Lower leg skin (tissue), 4 donors: ENCODE measurements at regions not wholly inside any gene's neighbourhood (a gene's known extent, or its start where the extent isn't known, plus 50 kb on each side); places are given as distances from the start of the nearest gene placed in this dataset.

Source experiments
- DNase-seq, 2 donors: peaks; one replicate each; pipeline ENCODE4 v3.0.0-alpha.2; 2019; ENCODE audit warnings: low spot score in 2 of 2
- H3K4me3 ChIP-seq: fragments of 200-600 bp; sonication (generic); 2 replicates; pipeline ENCODE4 v1.5.1; 2017; ENCODE audit warnings: mild to moderate bottlenecking, low read depth; ENCODE audit not compliant: poor library complexity, severe bottlenecking
- CTCF ChIP-seq, 3 donors: fragments of 450-650 bp; IDR thresholded peaks; one replicate each; pipeline ENCODE4 v1.5.1; 2016; ENCODE audit warnings: antibody characterized with exemption in 3 of 3, mild to moderate bottlenecking in 3 of 3, moderate library complexity in 2 of 3
- POLR2A ChIP-seq, 2 donors: fragments of 450-650 bp; IDR thresholded peaks; one replicate each; pipeline ENCODE4 v1.6.1; 2016 to 2017; ENCODE audit warnings: antibody characterized with exemption in 2 of 2, mild to moderate bottlenecking in 1 of 2, moderate library complexity in 1 of 2
- WGBS, 2 donors: methylation state at CpG; one replicate each; pipeline ENCODE4 v1.1.5; 2018; 5-methylcytosine and 5-hydroxymethylcytosine counted together
- intact Hi-C: fragments of 100-400 bp; cut with DNase I; formaldehyde crosslinking; loops from one replicate; pipeline ENCODE4 v1.15.0; 2023; ENCODE audit warnings: low total_unique reads

DNA sequence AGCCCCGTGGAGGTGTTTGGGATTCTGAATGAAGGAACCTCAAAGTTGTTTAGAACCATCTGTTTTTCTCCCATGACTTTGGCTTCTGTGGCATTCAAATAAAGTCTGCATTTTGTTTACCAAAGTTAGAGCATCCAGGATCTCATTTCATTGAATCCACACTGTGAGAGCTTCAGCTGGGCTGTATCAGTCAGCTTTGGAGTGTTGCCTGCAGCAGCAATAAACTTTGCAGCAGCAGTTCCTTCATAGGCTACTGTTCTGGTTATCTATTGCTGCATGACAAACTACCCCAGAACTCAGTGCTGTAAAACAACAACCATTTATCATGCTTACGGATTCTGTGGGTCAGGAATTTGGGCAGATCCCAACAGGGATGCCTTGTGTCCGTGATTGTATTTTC lies 1575.2 kb upstream of the LRRTM3 start:
- no peak overlapping the region for H3K4me3 ChIP-seq
- WGBS, 2 donors: 30 to 36% methylated on average over 3 of the region's 3 CpGs
- TF ChIP-seq CTCF (IDR thresholded peaks at IDR 0.05) (no peak), POLR2A (IDR thresholded peaks at IDR 0.05) (no peak)
- intact Hi-C loops: no loop called here
- no peak for DNase-seq

DNA sequence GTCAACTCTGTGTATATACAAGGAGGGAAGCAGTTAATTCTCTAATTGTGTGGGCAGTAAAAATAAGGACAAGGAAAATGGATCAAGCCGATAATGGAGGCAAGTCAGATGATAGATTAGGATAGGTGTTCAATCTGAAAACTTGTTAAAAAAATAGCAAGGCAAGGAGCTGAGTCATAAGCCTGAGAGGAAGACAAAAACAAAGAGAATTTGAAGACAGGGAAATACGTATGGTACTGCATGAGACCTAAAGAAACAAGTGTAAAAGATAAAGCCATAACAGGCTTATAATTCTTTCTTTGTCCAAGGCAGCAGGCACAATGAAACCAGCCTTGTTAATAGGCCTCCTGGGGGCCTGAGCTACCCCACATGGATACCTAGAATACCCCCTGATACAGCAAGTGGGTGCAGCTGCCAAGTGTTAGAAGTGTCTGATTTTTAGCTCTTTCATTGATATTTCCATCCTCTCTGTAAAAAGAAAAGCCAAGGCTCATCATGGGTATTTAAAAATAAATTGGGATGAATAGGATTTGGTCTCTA lies 1570.6 kb upstream of the LRRTM3 start:
- no peak for DNase-seq
- TF ChIP-seq POLR2A (IDR thresholded peaks at IDR 0.05) (no peak), CTCF (IDR thresholded peaks at IDR 0.05) (no peak)
- intact Hi-C loops: no loop called here
- WGBS, 2 donors: 81 to 85% methylated on average over 2 of the region's 2 CpGs
- no peak overlapping the region for H3K4me3 ChIP-seq

- TF ChIP-seq POLR2A (IDR thresholded peaks at IDR 0.05): no peak
- TF ChIP-seq CTCF (IDR thresholded peaks at IDR 0.05): no peak
- no peak for DNase-seq
- H3K4me3 ChIP-seq: no peak overlapping the region
- intact Hi-C loops: no loop called here
- 60 to 68% methylated on average over 1 of the region's 1 CpG for WGBS, 2 donors
These were observed 1567.3 kb upstream of the LRRTM3 start for GRCh38 chr10:65358565-65358964.

DNA sequence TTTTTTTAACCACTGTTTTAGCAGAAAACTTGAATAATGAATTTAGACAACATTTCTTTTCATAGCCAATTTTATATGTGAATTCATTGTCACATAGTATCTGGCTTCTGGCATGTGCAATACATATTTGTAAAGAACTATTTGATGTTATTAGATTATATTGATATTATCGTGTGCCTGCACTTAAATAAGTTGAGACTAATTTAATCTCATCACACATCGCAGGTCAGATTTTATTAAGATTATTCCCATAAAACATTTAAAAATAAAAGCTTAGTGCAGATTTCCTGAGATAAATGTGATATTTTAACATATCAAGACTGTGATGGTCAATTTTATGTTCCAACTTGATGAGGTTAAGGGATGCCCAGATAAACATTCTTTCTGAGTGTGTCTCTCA lies 1565.3 kb upstream of the LRRTM3 start:
- no peak overlapping the region for H3K4me3 ChIP-seq
- intact Hi-C loops: no loop called here
- TF ChIP-seq CTCF (IDR thresholded peaks at IDR 0.05) (no peak), POLR2A (IDR thresholded peaks at IDR 0.05) (no peak)
- WGBS, 2 donors: 84 to 89% methylated on average over 2 of the region's 2 CpGs
- no peak for DNase-seq

DNA sequence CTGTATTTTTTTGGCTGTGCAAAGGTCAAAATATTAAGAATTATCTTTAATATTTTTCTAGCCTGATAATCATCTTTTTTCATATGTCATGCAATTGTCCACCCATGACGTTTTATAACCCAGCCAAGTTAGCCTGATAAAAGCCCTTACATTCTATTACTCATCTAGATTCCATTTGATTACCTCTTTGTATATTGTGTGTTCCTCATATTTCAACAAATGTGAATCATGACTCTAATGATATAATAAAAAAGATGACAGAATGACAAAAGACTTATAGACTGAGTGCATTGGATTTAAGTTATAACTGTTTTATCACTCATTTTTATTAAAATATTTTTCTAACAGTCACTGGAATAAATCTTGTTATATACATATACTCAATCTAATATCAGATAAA lies 1560.0 kb upstream of the LRRTM3 start:
- no peak for DNase-seq
- 53 to 61% methylated on average over 1 of the region's 1 CpG for WGBS, 2 donors
- no peak for TF ChIP-seq POLR2A (IDR thresholded peaks at IDR 0.05)
- no peak for TF ChIP-seq CTCF (IDR thresholded peaks at IDR 0.05)
- H3K4me3 ChIP-seq: no peak overlapping the region
- intact Hi-C loops: no loop called here

DNA sequence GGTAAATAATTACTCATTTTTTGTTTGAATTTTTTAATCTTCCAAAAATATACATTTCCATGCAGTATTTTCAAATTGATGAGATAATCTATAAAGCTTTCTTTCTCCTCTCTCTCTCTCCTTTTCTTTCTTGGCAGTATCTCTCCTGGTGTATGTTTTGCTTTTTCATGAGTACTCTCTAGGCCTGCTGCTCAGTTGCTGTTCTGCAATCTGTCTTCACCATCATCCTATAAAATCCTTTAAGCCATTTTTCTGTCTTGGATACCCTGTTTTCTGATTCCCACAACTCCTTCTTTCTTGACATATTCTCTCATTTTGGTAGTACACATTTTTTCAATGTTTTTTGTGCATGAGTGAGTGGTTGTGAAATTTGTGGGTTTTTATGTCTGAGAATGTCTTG lies 1558.1 kb upstream of the LRRTM3 start:
- TF ChIP-seq POLR2A (IDR thresholded peaks at IDR 0.05) (no peak), CTCF (IDR thresholded peaks at IDR 0.05) (no peak)
- no peak for DNase-seq
- intact Hi-C loops: no loop called here
- H3K4me3 ChIP-seq: no peak overlapping the region
